Renal pelvis (tissue), 1 donor: ENCODE measurements at regions not wholly inside any gene's neighbourhood (a gene's known extent, or its start where the extent isn't known, plus 50 kb on each side); places are given as distances from the start of the nearest gene placed in this dataset.
"Not testable (repeated sequence)": the region's sequence is repeated elsewhere in the genome, so short reads cannot be mapped to it uniquely, and the experiment has no call there.

ENCODE experiments used
- DNase-seq: peaks from one replicate; pipeline ENCODE4 v3.0.0-alpha.2; 2013

GRCh38 chr1:105137543-105138457 lies 1388.1 kb downstream of the AMY1C start:
- DNase-seq = peak; percentile 4

DNA sequence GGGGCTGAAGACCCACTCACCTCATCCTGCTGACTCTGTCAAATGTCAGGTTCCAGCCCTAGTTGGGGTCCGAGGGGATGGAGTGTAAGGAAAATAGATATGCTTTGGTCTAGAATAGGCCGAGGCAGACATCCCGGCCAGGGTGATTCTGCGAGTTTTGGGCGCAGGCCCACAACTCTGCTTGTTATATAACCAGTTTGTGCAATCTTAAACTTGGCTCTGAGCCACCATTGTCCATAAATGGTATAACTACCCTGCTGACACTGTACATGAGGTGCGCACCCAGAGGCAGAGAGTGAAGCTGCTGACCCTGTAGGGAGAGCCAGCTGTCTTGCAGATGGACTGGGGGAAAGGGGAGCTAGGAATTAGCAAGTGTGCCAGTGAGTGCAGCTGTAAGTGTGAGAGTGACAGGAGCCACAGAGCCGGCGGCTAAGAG lies 1388.8 kb downstream of the AMY1C start:
- no peak for DNase-seq

- DNase-seq = no peak
Measured at GRCh38 chr1:105172788-105173187, 1423.1 kb downstream of the AMY1C start.

DNA sequence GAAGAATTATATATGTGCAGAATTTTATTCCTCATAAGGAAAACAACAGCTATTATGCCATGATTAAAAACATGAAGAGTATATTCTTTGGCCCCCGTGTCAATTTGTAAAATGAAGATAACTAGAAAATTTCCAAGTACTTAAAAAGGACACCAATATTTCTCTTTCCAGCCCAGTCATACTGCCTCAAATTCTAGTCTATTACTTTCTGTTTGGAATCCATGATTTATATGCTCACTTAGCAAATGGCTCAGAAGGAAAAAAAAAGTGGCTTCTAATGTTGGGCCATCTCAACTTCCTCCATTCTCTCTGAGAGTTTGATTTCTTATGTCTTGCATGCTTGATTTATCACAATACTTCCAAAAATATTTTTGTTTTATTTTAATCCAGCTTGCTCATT lies 1431.1 kb downstream of the AMY1C start:
- DNase-seq = no peak

DNA sequence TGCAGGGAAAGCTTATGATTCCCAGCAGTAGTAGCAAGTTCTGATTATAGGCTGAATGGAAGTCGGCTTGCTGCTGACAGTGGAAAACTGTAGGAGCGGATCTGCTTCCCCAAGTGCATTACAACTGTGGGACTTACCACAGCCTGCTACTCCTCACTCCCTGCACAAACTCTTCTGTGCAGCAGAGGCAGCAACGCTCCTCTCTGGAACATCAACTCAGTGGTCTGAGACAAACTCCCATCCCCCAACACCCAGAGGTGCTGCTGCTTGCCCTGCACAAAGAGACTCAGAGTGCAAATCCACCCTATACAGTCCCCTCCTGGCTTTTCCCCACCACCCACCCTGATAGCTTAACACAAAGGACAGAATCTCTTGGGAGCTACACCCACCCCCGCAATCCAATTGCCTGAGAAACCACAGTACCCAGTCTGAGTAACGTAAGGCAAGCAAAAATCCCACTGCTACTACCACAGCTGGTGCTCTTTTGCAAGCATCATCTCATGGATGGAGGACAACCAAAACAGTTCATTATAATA lies 1455.2 kb downstream of the AMY1C start:
- DNase-seq = no peak

DNA sequence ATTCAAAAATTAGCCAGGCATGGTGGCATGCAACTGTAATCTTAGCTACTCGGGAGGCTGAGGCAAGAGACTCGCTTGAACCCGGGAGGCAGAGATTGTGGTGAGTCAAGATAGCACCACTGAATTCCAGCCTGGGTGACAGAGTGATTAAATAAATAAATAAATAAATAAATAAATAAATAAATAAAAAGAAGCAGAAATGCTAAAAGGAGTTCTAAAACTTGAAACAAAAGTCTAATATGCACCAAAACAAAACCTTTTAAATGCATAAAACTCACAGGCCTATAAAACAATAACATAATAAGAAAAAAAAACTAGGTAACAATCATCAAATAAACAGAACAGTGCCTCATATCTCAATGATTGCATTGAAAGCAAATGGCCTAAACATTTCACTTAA lies 1458.9 kb downstream of the AMY1C start:
- no peak for DNase-seq

- DNase-seq = no peak
Measured at GRCh38 chr1:105210747-105211146, 1461.0 kb downstream of the AMY1C start.

- no peak for DNase-seq
Measured at GRCh38 chr1:105231378-105231777, 1481.7 kb downstream of the AMY1C start.

- no peak for DNase-seq
Measured at GRCh38 chr1:105243411-105243810, 1493.7 kb downstream of the AMY1C start.

- no peak for DNase-seq
Measured at GRCh38 chr1:105243969-105244368, 1494.3 kb downstream of the AMY1C start.

DNA sequence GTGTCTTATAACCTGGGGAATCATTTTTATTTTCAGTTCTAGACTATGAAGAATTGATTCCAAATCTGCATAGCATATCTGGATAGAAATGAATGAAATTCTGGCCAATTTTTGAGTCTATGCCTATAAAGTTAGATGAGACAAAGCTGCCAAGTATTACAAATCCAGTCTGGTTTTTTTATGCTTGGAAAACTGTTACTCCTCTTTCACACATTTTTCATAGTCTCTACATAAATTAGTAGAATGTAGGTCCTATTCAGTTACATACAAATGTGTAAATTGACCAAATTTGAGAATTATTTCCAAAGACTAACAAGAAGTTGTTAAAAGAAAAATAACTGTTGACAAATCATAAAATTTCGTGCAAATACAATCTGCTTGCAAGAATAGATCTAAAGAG lies 1505.2 kb downstream of the AMY1C start:
- no peak for DNase-seq

GRCh38 chr1:105260001-105260400 lies 1510.3 kb downstream of the AMY1C start:
- no peak for DNase-seq

GRCh38 chr1:105270966-105271365 lies 1521.3 kb downstream of the AMY1C start:
- DNase-seq = no peak

GRCh38 chr1:105272376-105272775 lies 1522.7 kb downstream of the AMY1C start:
- not testable (repeated sequence) for DNase-seq

DNA sequence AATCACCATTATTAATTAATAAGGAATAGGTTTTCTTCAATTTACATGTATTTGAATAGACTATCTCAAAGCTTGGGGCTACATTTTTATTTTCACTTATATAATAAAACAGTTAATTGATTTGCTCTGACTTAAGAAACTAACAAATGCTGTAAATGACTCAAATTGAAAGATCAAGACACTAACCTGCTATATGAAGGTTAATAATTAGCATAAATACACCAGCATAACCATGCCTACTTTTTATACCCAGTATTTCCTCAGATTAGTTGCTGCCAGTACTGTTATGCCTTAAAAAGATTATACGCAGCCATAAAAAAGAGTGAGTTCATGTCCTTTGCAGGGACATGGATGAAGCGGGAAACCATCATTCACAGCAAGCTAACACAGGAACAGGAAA lies 1545.1 kb downstream of the AMY1C start:
- DNase-seq = no peak

GRCh38 chr1:105310063-105310462 lies 1560.4 kb downstream of the AMY1C start:
- DNase-seq = no peak

GRCh38 chr1:105317976-105318375 lies 1568.3 kb downstream of the AMY1C start:
- no peak for DNase-seq

DNA sequence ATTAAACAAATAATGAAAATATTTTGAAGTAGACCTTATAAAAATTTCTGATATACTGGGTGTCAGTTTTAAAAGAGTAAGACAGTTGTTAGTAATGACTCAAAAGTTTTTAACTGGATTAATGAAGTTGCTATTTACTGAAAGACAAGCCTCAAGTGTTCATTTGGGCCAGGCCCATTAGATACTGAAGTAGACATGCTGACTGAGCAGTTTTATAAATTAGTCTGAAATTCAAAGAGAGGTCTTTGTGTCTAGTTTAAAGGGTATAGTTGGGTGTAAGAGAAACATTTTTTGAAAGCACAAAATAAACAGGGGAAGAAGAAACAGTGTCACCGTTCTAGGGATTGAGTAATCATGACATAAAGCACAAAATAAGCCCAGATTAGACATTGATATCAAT lies 1577.2 kb downstream of the AMY1C start:
- DNase-seq = no peak

- DNase-seq = no peak
Measured at GRCh38 chr1:105337420-105337819, 1587.7 kb downstream of the AMY1C start.

- DNase-seq = no peak
Measured at GRCh38 chr1:105343317-105343716, 1593.6 kb downstream of the AMY1C start.

GRCh38 chr1:105359457-105359856 lies 1609.8 kb downstream of the AMY1C start:
- no peak for DNase-seq

DNA sequence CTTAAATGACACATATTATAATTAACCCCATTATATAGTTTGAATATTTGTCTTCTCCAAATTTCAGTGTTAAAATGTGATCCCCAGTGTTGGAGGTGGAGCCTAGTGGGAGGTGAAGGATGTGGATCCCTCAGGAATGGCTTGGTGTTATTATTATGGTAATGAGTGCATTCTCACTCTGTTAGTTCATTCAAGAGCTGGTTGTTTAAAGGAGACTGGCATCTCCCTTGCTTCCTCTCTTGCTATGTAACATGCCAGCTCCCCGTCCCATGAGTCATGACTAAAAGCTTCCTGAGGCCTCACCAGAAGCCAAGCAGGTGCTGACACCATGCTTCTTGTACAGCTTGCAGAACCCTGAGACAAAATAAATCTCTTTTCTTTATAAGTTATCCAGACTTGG lies 1612.7 kb downstream of the AMY1C start:
- DNase-seq = no peak

- no peak for DNase-seq
Measured at GRCh38 chr1:105368446-105368845, 1618.7 kb downstream of the AMY1C start.

DNA sequence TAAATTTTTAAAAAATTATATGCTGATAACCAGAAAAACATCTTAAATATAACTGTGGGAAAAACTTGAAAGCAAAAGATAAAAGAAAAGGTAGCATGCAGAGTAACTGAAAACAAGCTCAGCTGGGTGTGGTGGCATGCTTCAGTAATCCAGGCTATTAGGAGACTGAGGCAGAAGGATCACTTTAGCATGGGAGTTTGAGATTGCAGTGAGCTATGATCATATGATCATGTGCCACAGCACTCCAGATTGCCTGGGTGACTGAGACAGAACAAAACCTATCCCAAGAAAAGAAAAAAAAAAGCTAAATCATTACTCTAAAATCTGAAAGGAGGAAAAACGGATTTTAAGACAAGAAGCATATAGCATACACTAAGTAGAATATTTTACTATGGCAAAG lies 1624.0 kb downstream of the AMY1C start:
- no peak for DNase-seq
